Hematopoietic multipotent progenitor cell treated with erythropoietin and hydrocortisone succinate and interleukin-3 and kit ligand, for 8 days (in vitro differentiated cells): ENCODE measurements at regions not wholly inside any gene's neighbourhood (a gene's known extent, or its start where the extent isn't known, plus 50 kb on each side); places are given as distances from the start of the nearest gene placed in this dataset.
"Not testable (repeated sequence)": the region's sequence is repeated elsewhere in the genome, so short reads cannot be mapped to it uniquely, and the experiment has no call there.

Experiments used
- DNase-seq: peaks from one replicate; pipeline ENCODE4 v3.0.0-alpha.2; 2015

- no peak for DNase-seq
Measured at GRCh38 chr10:64363687-64364086, 842.5 kb downstream of the REEP3 start.

- no peak for DNase-seq
Measured at GRCh38 chr10:64365663-64366062, 844.5 kb downstream of the REEP3 start.

DNA sequence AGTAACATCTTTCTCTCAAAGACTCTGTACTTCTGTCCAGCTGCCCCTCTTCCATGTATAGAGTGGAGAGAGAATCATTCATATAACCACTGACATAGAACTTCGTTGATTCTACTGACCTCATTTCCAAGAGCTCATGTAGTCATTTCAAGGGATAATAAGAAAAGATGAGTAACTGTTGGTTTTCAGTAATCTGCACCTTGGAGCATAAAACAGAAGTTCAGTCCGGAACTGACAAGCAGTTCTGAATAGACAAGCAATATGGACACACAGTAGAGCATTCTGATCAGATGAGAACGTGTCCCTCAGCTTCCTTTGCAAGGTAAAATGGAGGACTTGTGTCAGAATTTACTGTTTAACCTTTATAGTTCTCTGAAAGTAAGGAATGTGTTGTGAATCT, 847.1 kb downstream of the REEP3 start:
- DNase-seq: no peak

GRCh38 chr10:64369885-64370773, 848.9 kb downstream of the REEP3 start:
- DNase-seq: no peak

- no peak for DNase-seq
Measured at GRCh38 chr10:64374346-64374745, 853.1 kb downstream of the REEP3 start.

DNA sequence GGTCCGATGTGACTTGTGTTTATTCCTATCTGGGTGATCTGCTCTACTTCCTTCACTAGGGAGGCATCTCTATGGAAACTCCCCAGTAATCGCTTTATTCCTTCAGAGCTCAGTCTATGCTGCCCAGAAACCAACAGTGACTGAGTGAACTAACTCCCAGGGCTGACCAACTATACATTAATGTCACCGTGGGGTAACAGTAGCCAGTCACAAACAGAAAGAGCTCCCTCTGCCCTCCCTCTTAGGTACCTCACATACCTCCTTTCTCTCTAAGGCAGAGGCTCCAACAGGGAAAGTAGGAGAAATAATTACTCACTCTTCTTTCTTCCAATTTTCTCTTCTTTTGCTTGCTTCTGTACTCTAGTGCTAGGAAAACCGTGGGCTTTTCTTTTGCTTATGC, 855.0 kb downstream of the REEP3 start:
- DNase-seq: no peak

- DNase-seq: peak; percentile 4
Measured at GRCh38 chr10:64379898-64380297, 858.7 kb downstream of the REEP3 start.

GRCh38 chr10:64385355-64385754, 864.2 kb downstream of the REEP3 start:
- no peak for DNase-seq

DNA sequence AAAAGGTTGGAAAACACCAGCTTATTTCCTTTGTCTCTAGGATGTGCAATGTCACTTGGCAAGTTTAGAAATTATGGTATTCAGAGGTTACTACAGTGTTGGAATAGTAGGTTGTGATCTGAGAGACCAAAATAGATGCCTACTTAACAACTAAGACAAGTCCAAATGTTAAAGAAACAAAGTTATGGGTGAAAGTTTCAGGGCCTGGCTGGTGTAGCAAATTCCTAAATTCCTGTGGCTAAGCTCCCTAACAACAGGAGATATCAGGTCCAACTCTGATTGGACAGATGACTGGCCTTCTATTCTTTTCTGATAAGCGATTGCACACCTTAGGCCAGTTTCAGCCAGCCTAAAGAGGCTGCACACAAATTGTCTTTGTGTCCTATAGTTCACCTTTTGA, 873.5 kb downstream of the REEP3 start:
- no peak for DNase-seq

DNA sequence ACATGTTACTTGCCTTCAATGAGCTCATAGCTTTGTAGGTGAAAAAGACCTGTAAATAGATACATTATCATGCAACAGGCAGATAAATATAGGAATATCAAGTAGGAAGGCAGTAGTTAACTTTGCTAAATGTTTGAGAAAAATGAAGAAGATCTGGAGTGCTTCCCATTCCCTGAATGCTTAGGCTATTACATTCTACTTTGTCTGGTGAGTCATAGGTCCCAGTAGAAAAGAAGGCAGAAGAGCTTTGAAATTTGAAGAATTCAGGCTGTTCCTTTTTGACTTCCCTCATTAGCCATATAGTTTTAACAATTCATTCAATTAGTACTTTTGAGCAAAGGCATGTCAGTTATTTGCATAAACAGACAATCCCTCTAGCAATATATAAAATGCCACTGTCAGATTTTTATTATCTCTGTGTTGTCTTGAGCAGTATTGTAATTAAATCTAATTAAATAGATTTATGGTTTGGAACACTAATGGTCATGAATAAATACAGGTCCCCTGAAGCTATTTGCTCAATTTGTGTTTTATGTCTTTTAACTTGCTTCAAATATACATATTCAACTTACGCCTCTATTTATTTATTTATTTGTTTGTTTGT, 875.0 kb downstream of the REEP3 start:
- DNase-seq: no peak

GRCh38 chr10:64397125-64397524, 875.9 kb downstream of the REEP3 start:
- no peak for DNase-seq

DNA sequence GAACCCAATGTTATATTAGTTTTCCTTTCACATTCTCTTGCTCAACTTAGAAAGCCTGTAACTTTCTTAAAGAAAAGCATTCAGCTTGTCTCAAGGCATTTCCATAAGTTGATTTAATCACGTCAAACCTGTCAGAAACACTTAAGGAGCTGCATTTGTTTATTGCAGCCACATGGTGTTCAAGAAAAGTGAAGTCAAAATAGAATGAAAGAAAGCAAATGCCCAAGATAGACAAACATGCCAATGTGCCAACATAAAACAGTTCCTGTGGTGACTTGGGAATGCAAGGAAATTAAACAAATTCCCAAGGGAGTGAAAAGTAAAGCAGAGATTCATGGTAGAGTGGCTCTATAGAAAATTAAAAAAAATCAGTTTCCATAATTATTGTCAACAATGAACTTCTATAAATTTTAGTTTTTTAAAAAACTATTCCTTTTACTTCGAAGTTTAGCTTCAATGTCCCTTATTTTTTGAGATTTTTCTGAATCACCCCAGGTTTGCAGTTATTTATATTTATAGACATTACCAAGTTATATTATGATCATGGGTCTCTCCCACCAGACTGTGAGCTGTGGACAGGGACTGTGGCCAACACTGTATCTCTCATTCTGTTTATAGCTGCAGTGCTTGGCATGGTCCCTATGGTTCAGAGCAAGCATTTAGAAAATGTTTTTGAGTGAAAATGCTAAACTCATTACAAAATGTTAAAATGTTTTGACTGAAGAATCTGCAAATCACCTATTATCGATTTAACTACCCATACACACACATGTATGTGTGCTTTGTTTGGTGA, 887.4 kb downstream of the REEP3 start:
- DNase-seq: no peak

- DNase-seq: no peak
Measured at GRCh38 chr10:64409349-64409748, 888.1 kb downstream of the REEP3 start.

GRCh38 chr10:64416011-64416410, 894.8 kb downstream of the REEP3 start:
- no peak for DNase-seq

- no peak for DNase-seq
Measured at GRCh38 chr10:64419461-64419860, 898.3 kb downstream of the REEP3 start.

DNA sequence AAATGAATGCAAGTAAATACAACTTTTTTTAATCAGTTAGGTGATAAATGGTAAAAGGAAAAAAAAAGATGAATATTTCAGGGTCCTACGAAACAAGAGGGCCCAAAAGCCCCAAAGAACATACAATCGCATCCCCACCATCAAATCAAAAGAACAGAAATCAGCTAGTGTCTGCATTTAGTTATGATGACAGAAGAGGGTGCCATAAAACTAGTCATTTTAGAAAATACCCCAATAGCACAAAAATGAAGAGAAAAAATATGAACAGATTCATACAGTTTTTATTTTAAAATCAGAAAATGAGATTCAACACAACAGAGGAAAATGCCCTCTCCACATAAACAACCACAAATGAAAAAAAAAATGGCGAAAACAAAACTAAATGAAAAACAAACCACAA, 905.5 kb downstream of the REEP3 start:
- no peak for DNase-seq

- peak; percentile 61 for DNase-seq
Measured at GRCh38 chr10:64430690-64431323, 909.6 kb downstream of the REEP3 start.

GRCh38 chr10:64441872-64442271, 920.7 kb downstream of the REEP3 start:
- DNase-seq: not testable (repeated sequence)

DNA sequence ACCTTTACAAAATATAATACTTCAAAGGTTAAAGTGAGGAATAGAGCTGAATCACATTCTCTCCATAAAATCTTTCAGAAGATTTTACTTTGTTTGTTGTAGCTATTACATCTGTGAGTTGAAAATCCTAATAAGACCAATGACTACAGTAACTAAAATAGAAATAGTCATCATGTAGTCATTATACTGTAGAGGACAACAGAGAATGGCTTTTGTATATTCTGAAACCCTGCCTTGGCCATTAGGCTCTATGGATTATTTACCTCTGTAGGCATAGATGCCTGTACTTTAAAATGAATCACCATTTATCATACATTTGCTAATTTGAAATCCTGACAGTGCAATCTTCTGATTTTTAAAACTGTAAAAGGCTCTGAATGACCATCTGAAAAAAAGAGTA, 923.0 kb downstream of the REEP3 start:
- DNase-seq: no peak

DNA sequence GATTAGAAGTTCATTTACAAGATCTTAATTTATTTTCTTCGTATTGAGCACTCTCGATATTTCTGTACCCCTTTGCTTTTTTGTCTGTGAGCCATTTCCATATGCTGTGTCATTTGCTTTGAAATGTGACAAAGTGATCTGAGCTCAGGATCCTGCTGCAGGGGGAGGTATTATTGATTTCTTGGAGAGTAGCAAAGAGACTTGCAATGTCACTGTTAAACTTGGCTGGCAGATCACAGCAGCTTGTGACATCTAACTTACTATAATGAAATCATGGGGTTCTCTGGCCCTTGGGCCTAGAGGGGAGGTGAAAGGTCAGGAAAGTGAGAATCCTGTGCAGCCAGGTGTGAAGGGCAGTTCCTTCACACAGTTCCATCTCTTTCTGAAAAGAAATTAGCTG, 923.4 kb downstream of the REEP3 start:
- DNase-seq: no peak

GRCh38 chr10:64449603-64450002, 928.4 kb downstream of the REEP3 start:
- DNase-seq: no peak

DNA sequence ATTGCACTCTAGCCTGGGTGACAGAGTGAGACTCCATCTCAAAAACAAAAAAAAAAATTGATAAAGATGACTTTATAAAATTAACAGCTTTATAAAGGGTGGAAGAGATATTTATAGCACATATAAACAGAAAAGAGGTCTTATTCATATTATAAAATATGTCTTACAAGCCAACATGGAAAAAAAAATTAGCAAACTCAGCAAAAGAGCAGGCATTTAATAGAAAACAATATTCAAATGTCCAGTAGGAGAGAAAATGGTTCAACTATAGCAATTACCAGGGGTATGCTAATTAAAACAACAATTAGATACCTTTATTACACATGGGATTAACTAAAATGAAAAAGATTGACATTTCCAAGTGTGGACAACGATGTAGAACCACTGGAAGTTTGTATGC, 929.1 kb downstream of the REEP3 start:
- no peak for DNase-seq

DNA sequence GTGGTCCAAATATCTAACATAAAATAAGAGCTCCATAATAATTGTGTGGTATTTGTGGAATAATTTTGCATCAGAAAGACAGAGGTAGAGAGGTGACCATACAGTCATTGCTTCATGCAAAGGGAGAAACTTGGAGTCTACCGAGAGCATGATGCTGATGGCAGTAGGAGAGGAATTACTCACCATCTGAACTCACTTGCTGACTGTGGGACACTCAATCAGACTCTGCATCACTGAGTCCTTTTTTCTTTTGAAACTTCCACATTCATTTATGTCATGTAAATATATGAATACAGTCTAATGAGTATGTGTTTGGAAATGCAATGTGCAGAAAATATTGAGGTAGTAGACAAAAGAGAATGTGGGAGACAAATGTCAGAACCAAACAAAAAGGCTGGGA, 933.8 kb downstream of the REEP3 start:
- no peak for DNase-seq
